OCI-LY7 (cell line): ENCODE measurements at regions not wholly inside any gene's neighbourhood (a gene's known extent, or its start where the extent isn't known, plus 50 kb on each side); places are given as distances from the start of the nearest gene placed in this dataset.

Experiments
- BruUV-seq: library from RNA; stranded (reverse); fragments of 400-500 nt; replicated peaks from 2 replicates; lab custom pipeline; 2021; lab: Mats Ljungman, UMichigan
- CTCF ChIA-PET: fragments of 300-600 bp; sonication (Branson Sonifier 250); formaldehyde crosslinking; loops from one replicate; lab custom pipeline; 2022; ENCODE audit warnings: antibody characterized with exemption; ENCODE audit not compliant: unreplicated experiment; lab: Charles Lee
- POLR2A ChIA-PET: fragments of 300-600 bp; sonication (Branson Sonifier 250); formaldehyde crosslinking; loops from one replicate; lab custom pipeline; 2022; ENCODE audit warnings: antibody characterized with exemption; lab: Charles Lee
- DNase-seq: peaks from one replicate; pipeline ENCODE4 v3.0.0-alpha.2; 2015; ENCODE audit warnings: low spot score
- H2AFZ ChIP-seq: fragments of 200-600 bp; sonication (generic), shearing (Covaris generic); 2 replicates; pipeline ENCODE4 v1.6.1; 2014; ENCODE audit warnings: mild to moderate bottlenecking, antibody characterized with exemption, low read length, moderate library complexity
- H3K27ac ChIP-seq: fragments of 200-600 bp; sonication (generic); 2 replicates; pipeline ENCODE4 v1.5.1; 2014; ENCODE audit warnings: mixed run types, low read depth, mild to moderate bottlenecking, moderate library complexity, low read length, inconsistent platforms; ENCODE audit not compliant: poor library complexity, severe bottlenecking
- H3K36me3 ChIP-seq: fragments of 200-600 bp; sonication (generic); 2 replicates; pipeline ENCODE4 v1.6.1; 2014; ENCODE audit warnings: mild to moderate bottlenecking, antibody characterized with exemption, low read length, moderate library complexity, mixed read lengths; ENCODE audit not compliant: insufficient read depth
- H3K4me1 ChIP-seq: fragments of 200-600 bp; sonication (generic); 2 replicates; pipeline ENCODE4 v1.5.1; 2014; ENCODE audit warnings: mild to moderate bottlenecking, low read length; ENCODE audit not compliant: insufficient read depth, poor library complexity, severe bottlenecking
- H3K4me2 ChIP-seq: fragments of 200-600 bp; sonication (generic); 2 replicates; pipeline ENCODE4 v1.6.1; 2014; ENCODE audit warnings: mild to moderate bottlenecking, low read length
- H3K4me3 ChIP-seq: fragments of 200-600 bp; sonication (generic); 2 replicates; pipeline ENCODE4 v1.5.1; 2014; ENCODE audit warnings: mild to moderate bottlenecking, low read depth, low read length; ENCODE audit not compliant: poor library complexity, severe bottlenecking
- H3K79me2 ChIP-seq: fragments of 200-600 bp; sonication (generic); 2 replicates; pipeline ENCODE4 v1.6.1; 2016; ENCODE audit warnings: low read depth, mild to moderate bottlenecking, low read length, moderate library complexity, mixed read lengths; ENCODE audit not compliant: insufficient read depth
- H3K9me2 ChIP-seq: fragments of 200-600 bp; sonication (generic); 2 replicates; pipeline ENCODE4 v1.6.1; 2016; ENCODE audit warnings: mild to moderate bottlenecking, low read length, mixed read lengths; ENCODE audit not compliant: insufficient read depth
- H3K9me3 ChIP-seq: fragments of 200-600 bp; sonication (generic); 2 replicates; pipeline ENCODE4 v1.6.1; 2014; ENCODE audit warnings: mild to moderate bottlenecking, mixed run types, low read length, mixed read lengths
- H4K20me1 ChIP-seq: fragments of 200-600 bp; sonication (generic); 2 replicates; pipeline ENCODE4 v1.6.1; 2014; ENCODE audit warnings: mild to moderate bottlenecking, antibody characterized with exemption, low read length, moderate library complexity, mixed read lengths; ENCODE audit not compliant: insufficient read depth
- EZH2phosphoT487 ChIP-seq: fragments of 200-600 bp; sonication (generic); IDR thresholded peaks from 2 replicates; pipeline ENCODE4 v1.6.1; 2018; ENCODE audit warnings: low read depth, borderline replicate concordance, mild to moderate bottlenecking, mixed run types, antibody characterized with exemption, low read length, moderate library complexity, mixed read lengths
- intact Hi-C: fragments of 100-400 bp; cut with micrococcal nuclease; formaldehyde crosslinking; loops from one replicate; pipeline ENCODE4 v1.10.0; 2022; ENCODE audit not compliant: unreplicated experiment
- TF ChIP-seq, protein P1 (sequence below): fragments of 200-600 bp; sonication (generic); conservative IDR thresholded peaks from 2 replicates; pipeline ENCODE4 v1.5.1; 2014; ENCODE audit warnings: mild to moderate bottlenecking, antibody characterized with exemption, low read length, moderate library complexity, mixed read lengths

DNA sequence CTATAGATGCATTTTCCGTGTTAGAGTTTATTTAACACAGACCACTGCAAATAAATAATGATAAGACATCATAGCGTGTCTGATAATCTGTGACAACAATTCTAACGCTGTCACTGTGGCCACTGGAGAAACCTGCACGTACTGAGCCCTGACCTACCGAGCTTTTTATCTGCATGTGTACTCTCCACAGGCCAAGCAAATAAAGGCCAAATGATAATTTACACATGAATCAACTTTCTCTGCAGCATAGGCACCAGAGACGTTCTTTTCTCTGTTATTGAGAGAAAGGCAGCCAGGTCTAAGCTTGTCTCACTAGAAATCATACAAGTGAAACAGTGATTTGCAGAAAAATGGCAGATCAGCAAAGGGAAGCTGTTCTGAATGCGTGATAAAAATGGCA is 75.8 kb downstream of the POU5F2 start:
- no peak for DNase-seq
- POLR2A ChIA-PET: interaction anchor here (0.6 to 1.7 kb wide), 2 partner anchors 11 to 119 kb away, joined by 4 to 7 read pairs; no protein-coding TSS in a partner anchor
- CTCF ChIA-PET: no interaction called here

DNA sequence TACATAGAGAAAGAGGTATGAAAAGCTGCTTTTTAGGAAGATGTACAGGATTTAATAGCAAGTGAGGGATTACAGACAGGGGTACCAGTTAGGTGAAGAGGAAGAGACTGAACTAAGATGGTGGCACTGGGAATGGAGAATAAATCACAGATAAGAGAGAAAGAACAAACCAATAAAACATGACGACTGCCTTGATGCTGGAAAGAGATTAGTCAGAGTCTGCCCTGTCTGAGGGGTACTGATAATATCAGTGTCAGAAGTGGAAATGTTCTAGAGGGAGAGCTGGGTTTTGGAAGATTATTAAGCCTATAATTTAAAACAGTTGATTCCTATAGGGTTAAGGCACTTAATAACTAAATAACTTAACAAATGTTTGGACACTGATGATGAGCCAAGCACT is 77.7 kb downstream of the NR2F1 start:
- Histone ChIP-seq H2AFZ (no peak overlapping the region), H4K20me1 (no peaks in the 10 kb centered on the region), H3K4me1 (no peaks in the 10 kb centered on the region), H3K4me3 (no peak overlapping the region), H3K27ac (no peak overlapping the region), H3K9me3 (no peaks in the 10 kb centered on the region), H3K79me2 (no peaks in the 10 kb centered on the region), H3K9me2 (no peaks in the 10 kb centered on the region), H3K36me3 (no peaks in the 10 kb centered on the region), H3K4me2 (no peak overlapping the region)
- CTCF ChIA-PET: no interaction called here
- TF ChIP-seq EZH2phosphoT487: no peak
- TF ChIP-seq, protein P1, sequence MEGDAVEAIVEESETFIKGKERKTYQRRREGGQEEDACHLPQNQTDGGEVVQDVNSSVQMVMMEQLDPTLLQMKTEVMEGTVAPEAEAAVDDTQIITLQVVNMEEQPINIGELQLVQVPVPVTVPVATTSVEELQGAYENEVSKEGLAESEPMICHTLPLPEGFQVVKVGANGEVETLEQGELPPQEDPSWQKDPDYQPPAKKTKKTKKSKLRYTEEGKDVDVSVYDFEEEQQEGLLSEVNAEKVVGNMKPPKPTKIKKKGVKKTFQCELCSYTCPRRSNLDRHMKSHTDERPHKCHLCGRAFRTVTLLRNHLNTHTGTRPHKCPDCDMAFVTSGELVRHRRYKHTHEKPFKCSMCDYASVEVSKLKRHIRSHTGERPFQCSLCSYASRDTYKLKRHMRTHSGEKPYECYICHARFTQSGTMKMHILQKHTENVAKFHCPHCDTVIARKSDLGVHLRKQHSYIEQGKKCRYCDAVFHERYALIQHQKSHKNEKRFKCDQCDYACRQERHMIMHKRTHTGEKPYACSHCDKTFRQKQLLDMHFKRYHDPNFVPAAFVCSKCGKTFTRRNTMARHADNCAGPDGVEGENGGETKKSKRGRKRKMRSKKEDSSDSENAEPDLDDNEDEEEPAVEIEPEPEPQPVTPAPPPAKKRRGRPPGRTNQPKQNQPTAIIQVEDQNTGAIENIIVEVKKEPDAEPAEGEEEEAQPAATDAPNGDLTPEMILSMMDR: no peak
- BruUV-seq: no TSS peak
- intact Hi-C loops: no loop called here
- DNase-seq: no peak
- POLR2A ChIA-PET: no interaction called here

More for the DNA sequence above, 75.8 kb downstream of the POU5F2 start:
- BruUV-seq: no TSS peak
- H3K9me3 ChIP-seq: no peaks in the 10 kb centered on the region
- H3K4me3 ChIP-seq: no peak overlapping the region
- H3K27ac ChIP-seq: no peak overlapping the region
- H4K20me1 ChIP-seq: no peaks in the 10 kb centered on the region
- no peak for TF ChIP-seq EZH2phosphoT487
- TF ChIP-seq, protein P1: no peak
- H2AFZ ChIP-seq: no peak overlapping the region
- no peaks in the 10 kb centered on the region for H3K9me2 ChIP-seq
- H3K36me3 ChIP-seq: no peaks in the 10 kb centered on the region
- intact Hi-C loops: no loop called here
- H3K4me1 ChIP-seq: no peaks in the 10 kb centered on the region
- no peaks in the 10 kb centered on the region for H3K79me2 ChIP-seq
- no peak overlapping the region for H3K4me2 ChIP-seq

DNA sequence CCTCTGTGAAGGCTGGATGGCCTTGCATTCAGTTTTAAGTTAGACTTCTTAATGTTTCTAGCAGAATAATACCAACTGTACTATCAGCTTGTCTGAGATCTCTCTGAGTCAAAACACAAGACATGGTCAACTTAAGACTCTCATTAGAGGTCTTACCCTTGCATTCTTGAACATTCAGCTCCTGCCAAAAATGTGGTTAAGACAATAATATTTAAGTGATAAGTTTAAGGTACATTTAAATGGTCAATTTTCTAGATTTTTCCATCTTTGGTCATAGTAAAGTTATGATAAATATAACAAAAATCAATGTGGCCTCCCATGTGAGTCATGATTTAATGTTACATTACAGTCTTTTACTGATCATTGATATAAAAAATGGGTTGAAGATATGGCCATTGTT is 75.0 kb downstream of the NR2F1 start:
- Histone ChIP-seq H4K20me1 (no peaks in the 10 kb centered on the region), H3K4me3 (no peak overlapping the region), H3K4me2 (no peak overlapping the region), H3K27ac (no peak overlapping the region), H3K36me3 (no peaks in the 10 kb centered on the region), H3K4me1 (no peaks in the 10 kb centered on the region), H3K9me3 (no peaks in the 10 kb centered on the region), H3K79me2 (no peaks in the 10 kb centered on the region), H2AFZ (no peak overlapping the region), H3K9me2 (no peaks in the 10 kb centered on the region)
- BruUV-seq: no TSS peak
- CTCF ChIA-PET: no interaction called here
- DNase-seq: no peak
- POLR2A ChIA-PET: no interaction called here
- no peak for TF ChIP-seq EZH2phosphoT487
- TF ChIP-seq, protein P1: no peak
- intact Hi-C loops: no loop called here
